OCI-LY7 (cell line): ENCODE measurements at regions not wholly inside any gene's neighbourhood (a gene's known extent, or its start where the extent isn't known, plus 50 kb on each side); places are given as distances from the start of the nearest gene placed in this dataset.

Source experiments
- BruUV-seq: library from RNA; stranded (reverse); fragments of 400-500 nt; replicated peaks from 2 replicates; lab custom pipeline; 2021; lab: Mats Ljungman, UMichigan
- CTCF ChIA-PET: fragments of 300-600 bp; sonication (Branson Sonifier 250); formaldehyde crosslinking; loops from one replicate; lab custom pipeline; 2022; ENCODE audit warnings: antibody characterized with exemption; ENCODE audit not compliant: unreplicated experiment; lab: Charles Lee
- POLR2A ChIA-PET: fragments of 300-600 bp; sonication (Branson Sonifier 250); formaldehyde crosslinking; loops from one replicate; lab custom pipeline; 2022; ENCODE audit warnings: antibody characterized with exemption; lab: Charles Lee
- DNase-seq: peaks from one replicate; pipeline ENCODE4 v3.0.0-alpha.2; 2015; ENCODE audit warnings: low spot score
- H2AFZ ChIP-seq: fragments of 200-600 bp; sonication (generic), shearing (Covaris generic); 2 replicates; pipeline ENCODE4 v1.6.1; 2014; ENCODE audit warnings: mild to moderate bottlenecking, antibody characterized with exemption, low read length, moderate library complexity
- H3K27ac ChIP-seq: fragments of 200-600 bp; sonication (generic); 2 replicates; pipeline ENCODE4 v1.5.1; 2014; ENCODE audit warnings: mixed run types, low read depth, mild to moderate bottlenecking, moderate library complexity, low read length, inconsistent platforms; ENCODE audit not compliant: poor library complexity, severe bottlenecking
- H3K36me3 ChIP-seq: fragments of 200-600 bp; sonication (generic); 2 replicates; pipeline ENCODE4 v1.6.1; 2014; ENCODE audit warnings: mild to moderate bottlenecking, antibody characterized with exemption, low read length, moderate library complexity, mixed read lengths; ENCODE audit not compliant: insufficient read depth
- H3K4me1 ChIP-seq: fragments of 200-600 bp; sonication (generic); 2 replicates; pipeline ENCODE4 v1.5.1; 2014; ENCODE audit warnings: mild to moderate bottlenecking, low read length; ENCODE audit not compliant: insufficient read depth, poor library complexity, severe bottlenecking
- H3K4me2 ChIP-seq: fragments of 200-600 bp; sonication (generic); 2 replicates; pipeline ENCODE4 v1.6.1; 2014; ENCODE audit warnings: mild to moderate bottlenecking, low read length
- H3K4me3 ChIP-seq: fragments of 200-600 bp; sonication (generic); 2 replicates; pipeline ENCODE4 v1.5.1; 2014; ENCODE audit warnings: mild to moderate bottlenecking, low read depth, low read length; ENCODE audit not compliant: poor library complexity, severe bottlenecking
- H3K79me2 ChIP-seq: fragments of 200-600 bp; sonication (generic); 2 replicates; pipeline ENCODE4 v1.6.1; 2016; ENCODE audit warnings: low read depth, mild to moderate bottlenecking, low read length, moderate library complexity, mixed read lengths; ENCODE audit not compliant: insufficient read depth
- H3K9me2 ChIP-seq: fragments of 200-600 bp; sonication (generic); 2 replicates; pipeline ENCODE4 v1.6.1; 2016; ENCODE audit warnings: mild to moderate bottlenecking, low read length, mixed read lengths; ENCODE audit not compliant: insufficient read depth
- H3K9me3 ChIP-seq: fragments of 200-600 bp; sonication (generic); 2 replicates; pipeline ENCODE4 v1.6.1; 2014; ENCODE audit warnings: mild to moderate bottlenecking, mixed run types, low read length, mixed read lengths
- H4K20me1 ChIP-seq: fragments of 200-600 bp; sonication (generic); 2 replicates; pipeline ENCODE4 v1.6.1; 2014; ENCODE audit warnings: mild to moderate bottlenecking, antibody characterized with exemption, low read length, moderate library complexity, mixed read lengths; ENCODE audit not compliant: insufficient read depth
- EZH2phosphoT487 ChIP-seq: fragments of 200-600 bp; sonication (generic); IDR thresholded peaks from 2 replicates; pipeline ENCODE4 v1.6.1; 2018; ENCODE audit warnings: low read depth, borderline replicate concordance, mild to moderate bottlenecking, mixed run types, antibody characterized with exemption, low read length, moderate library complexity, mixed read lengths
- intact Hi-C: fragments of 100-400 bp; cut with micrococcal nuclease; formaldehyde crosslinking; loops from one replicate; pipeline ENCODE4 v1.10.0; 2022; ENCODE audit not compliant: unreplicated experiment
- TF ChIP-seq, protein P1 (sequence below): fragments of 200-600 bp; sonication (generic); conservative IDR thresholded peaks from 2 replicates; pipeline ENCODE4 v1.5.1; 2014; ENCODE audit warnings: mild to moderate bottlenecking, antibody characterized with exemption, low read length, moderate library complexity, mixed read lengths

DNA sequence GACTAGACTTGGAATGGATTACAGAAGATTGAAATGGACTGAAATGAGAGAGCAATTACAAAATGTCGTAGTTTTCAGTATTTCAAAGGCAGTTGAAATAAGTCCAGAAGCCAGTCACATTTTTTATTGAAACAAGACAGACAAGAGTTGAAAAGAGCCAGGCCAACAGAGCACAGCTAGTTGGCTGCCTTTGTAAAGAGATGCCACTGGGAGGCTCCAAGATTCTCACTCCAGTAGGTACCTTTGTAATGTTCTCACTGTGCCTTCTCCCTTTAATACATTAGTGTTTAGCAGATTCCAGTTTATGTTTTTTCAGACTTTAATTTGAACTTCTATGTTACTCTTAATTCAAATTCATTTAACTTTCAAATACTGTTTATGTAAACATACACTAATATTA, 234.8 kb downstream of the DSEL start:
- no peaks in the 10 kb centered on the region for H3K79me2 ChIP-seq
- H3K4me2 ChIP-seq: no peak overlapping the region
- no peak for DNase-seq
- ChIA-PET POLR2A (no interaction called here), CTCF (no interaction called here)
- no peaks in the 10 kb centered on the region for H3K9me2 ChIP-seq
- no TSS peak for BruUV-seq
- H3K4me1 ChIP-seq: no peaks in the 10 kb centered on the region
- no peak overlapping the region for H3K27ac ChIP-seq
- H3K36me3 ChIP-seq: no peaks in the 10 kb centered on the region
- no peak overlapping the region for H2AFZ ChIP-seq
- no peaks in the 10 kb centered on the region for H4K20me1 ChIP-seq
- intact Hi-C loops: no loop called here
- H3K9me3 ChIP-seq: no peaks in the 10 kb centered on the region
- no peak overlapping the region for H3K4me3 ChIP-seq
- TF ChIP-seq, protein P1, sequence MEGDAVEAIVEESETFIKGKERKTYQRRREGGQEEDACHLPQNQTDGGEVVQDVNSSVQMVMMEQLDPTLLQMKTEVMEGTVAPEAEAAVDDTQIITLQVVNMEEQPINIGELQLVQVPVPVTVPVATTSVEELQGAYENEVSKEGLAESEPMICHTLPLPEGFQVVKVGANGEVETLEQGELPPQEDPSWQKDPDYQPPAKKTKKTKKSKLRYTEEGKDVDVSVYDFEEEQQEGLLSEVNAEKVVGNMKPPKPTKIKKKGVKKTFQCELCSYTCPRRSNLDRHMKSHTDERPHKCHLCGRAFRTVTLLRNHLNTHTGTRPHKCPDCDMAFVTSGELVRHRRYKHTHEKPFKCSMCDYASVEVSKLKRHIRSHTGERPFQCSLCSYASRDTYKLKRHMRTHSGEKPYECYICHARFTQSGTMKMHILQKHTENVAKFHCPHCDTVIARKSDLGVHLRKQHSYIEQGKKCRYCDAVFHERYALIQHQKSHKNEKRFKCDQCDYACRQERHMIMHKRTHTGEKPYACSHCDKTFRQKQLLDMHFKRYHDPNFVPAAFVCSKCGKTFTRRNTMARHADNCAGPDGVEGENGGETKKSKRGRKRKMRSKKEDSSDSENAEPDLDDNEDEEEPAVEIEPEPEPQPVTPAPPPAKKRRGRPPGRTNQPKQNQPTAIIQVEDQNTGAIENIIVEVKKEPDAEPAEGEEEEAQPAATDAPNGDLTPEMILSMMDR: no peak
- TF ChIP-seq EZH2phosphoT487: no peak

DNA sequence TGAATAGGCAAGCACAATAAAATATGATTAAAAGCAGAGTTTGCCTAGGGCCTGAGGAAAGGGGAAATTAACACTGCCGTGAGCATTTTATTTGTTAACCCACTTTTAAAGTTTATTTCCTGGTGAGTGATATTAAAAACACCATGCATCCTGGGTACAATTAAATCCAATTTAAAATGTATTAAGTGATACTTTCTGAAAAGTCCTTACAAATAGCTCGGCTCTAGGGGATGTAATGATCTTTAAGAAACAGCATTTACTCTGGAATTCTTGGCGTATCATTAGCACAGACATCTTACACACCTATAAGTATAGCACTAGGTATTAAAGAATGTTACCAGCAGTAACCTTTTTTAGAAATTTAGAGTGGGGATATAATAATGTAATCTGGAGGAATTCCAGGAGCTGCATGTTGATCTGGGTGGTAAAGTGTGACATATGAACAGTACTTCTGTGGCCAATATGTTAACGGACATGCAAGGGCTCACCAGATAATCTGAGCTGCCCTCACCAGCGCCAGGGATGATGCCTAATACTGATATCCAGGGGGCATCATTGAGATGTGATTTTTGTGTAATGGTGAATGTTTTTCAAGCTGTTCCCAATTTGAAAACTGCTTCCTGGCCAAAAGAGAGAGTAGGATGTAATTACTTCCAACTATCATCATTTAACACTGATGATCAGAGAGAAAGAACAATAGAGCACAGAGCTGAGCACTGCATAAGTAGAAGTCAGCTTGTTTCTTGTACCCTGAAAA, 235.9 kb downstream of the DSEL start:
- POLR2A ChIA-PET: no interaction called here
- H2AFZ ChIP-seq: no peak overlapping the region
- CTCF ChIA-PET: no interaction called here
- H3K4me3 ChIP-seq: no peak overlapping the region
- no peak overlapping the region for H3K27ac ChIP-seq
- H3K9me2 ChIP-seq: no peaks in the 10 kb centered on the region
- TF ChIP-seq, protein P1: no peak
- no peak for TF ChIP-seq EZH2phosphoT487
- intact Hi-C loops: no loop called here
- H3K4me1 ChIP-seq: no peaks in the 10 kb centered on the region
- no TSS peak for BruUV-seq
- H3K4me2 ChIP-seq: no peak overlapping the region
- no peaks in the 10 kb centered on the region for H4K20me1 ChIP-seq
- no peak for DNase-seq
- no peaks in the 10 kb centered on the region for H3K36me3 ChIP-seq
- H3K79me2 ChIP-seq: no peaks in the 10 kb centered on the region
- no peaks in the 10 kb centered on the region for H3K9me3 ChIP-seq

DNA sequence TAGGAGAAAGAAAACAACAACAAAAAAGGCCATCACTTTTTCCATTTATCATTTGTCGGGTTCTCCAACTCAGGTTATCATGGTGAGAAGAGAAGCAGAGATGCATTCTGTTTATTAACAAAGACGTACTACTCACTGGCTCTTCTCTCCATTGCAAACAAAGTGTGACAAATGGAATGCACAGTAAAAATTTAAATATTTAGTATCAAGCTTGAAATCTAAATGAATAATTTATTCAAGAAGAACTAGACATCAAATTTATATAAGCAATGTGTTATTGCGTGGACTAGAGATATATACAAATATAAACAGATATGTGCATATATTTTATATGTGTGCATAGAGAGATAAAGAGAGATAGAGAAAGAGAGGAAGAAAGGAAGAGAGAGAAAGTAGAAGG, 236.5 kb downstream of the DSEL start:
- no peaks in the 10 kb centered on the region for H3K9me2 ChIP-seq
- intact Hi-C loops: no loop called here
- no peaks in the 10 kb centered on the region for H3K79me2 ChIP-seq
- no peaks in the 10 kb centered on the region for H3K36me3 ChIP-seq
- TF ChIP-seq EZH2phosphoT487: no peak
- TF ChIP-seq, protein P1: no peak
- no peak overlapping the region for H3K27ac ChIP-seq
- no peaks in the 10 kb centered on the region for H3K4me1 ChIP-seq
- H3K4me2 ChIP-seq: no peak overlapping the region
- no TSS peak for BruUV-seq
- H3K4me3 ChIP-seq: no peak overlapping the region
- H2AFZ ChIP-seq: no peak overlapping the region
- ChIA-PET POLR2A (no interaction called here), CTCF (no interaction called here)
- no peaks in the 10 kb centered on the region for H4K20me1 ChIP-seq
- no peak for DNase-seq
- H3K9me3 ChIP-seq: no peaks in the 10 kb centered on the region
